Loucy (cell line): ENCODE measurements at regions not wholly inside any gene's neighbourhood (a gene's known extent, or its start where the extent isn't known, plus 50 kb on each side); places are given as distances from the start of the nearest gene placed in this dataset.

Experiments
- H2AFZ ChIP-seq: fragments of 200-600 bp; sonication (generic); 2 replicates; pipeline ENCODE4 v1.6.0; 2016; ENCODE audit warnings: antibody characterized with exemption, mild to moderate bottlenecking, low read length, moderate library complexity
- H3F3A ChIP-seq: fragments of 200-600 bp; 2 replicates; pipeline ENCODE4 v1.6.0; 2016; ENCODE audit warnings: antibody characterized with exemption, low read depth, mild to moderate bottlenecking
- H3K27me3 ChIP-seq: fragments of 200-600 bp; sonication (generic); 2 replicates; pipeline ENCODE4 v1.6.1; 2014; ENCODE audit warnings: low read length, mild to moderate bottlenecking; ENCODE audit not compliant: insufficient read depth, poor library complexity, severe bottlenecking
- H3K36me3 ChIP-seq: fragments of 200-600 bp; sonication (generic); 2 replicates; pipeline ENCODE4 v1.6.1; 2016; ENCODE audit warnings: low read length; ENCODE audit not compliant: insufficient read depth
- H3K4me1 ChIP-seq: fragments of 200-600 bp; sonication (generic); 2 replicates; pipeline ENCODE4 v1.5.1; 2014; ENCODE audit warnings: low read length, mild to moderate bottlenecking; ENCODE audit not compliant: insufficient read depth, poor library complexity, severe bottlenecking
- H3K4me2 ChIP-seq: fragments of 200-600 bp; sonication (generic); 2 replicates; pipeline ENCODE4 v1.6.0; 2014; ENCODE audit warnings: antibody characterized with exemption, low read length, low read depth, mild to moderate bottlenecking; ENCODE audit not compliant: poor library complexity, severe bottlenecking
- H3K4me3 ChIP-seq: fragments of 200-600 bp; sonication (generic); 2 replicates; pipeline ENCODE4 v1.5.1; 2014; ENCODE audit warnings: low read length, mild to moderate bottlenecking, mixed read lengths; ENCODE audit not compliant: poor library complexity, severe bottlenecking
- H3K79me2 ChIP-seq: fragments of 200-600 bp; sonication (generic); 2 replicates; pipeline ENCODE4 v1.6.1; 2014; ENCODE audit warnings: low read length; ENCODE audit not compliant: insufficient read depth
- H3K9ac ChIP-seq: fragments of 200-600 bp; sonication (generic); 2 replicates; pipeline ENCODE4 v1.6.0; 2014; ENCODE audit warnings: mild to moderate bottlenecking, low read depth, low read length, moderate library complexity; ENCODE audit not compliant: poor library complexity, severe bottlenecking
- H3K9me2 ChIP-seq: fragments of 200-600 bp; sonication (generic); replicated peaks from 2 replicates; pipeline ENCODE4 v1.6.1; 2016; ENCODE audit warnings: low read depth, low read length, mixed read lengths
- H3K9me3 ChIP-seq: fragments of 200-600 bp; sonication (generic); 2 replicates; pipeline ENCODE4 v1.6.1; 2014; ENCODE audit warnings: mild to moderate bottlenecking, antibody characterized with exemption, low read length, low read depth; ENCODE audit not compliant: insufficient read depth
- H4K20me1 ChIP-seq: fragments of 200-600 bp; sonication (generic); 2 replicates; pipeline ENCODE4 v1.6.0; 2014; ENCODE audit warnings: antibody characterized with exemption, low read length, mild to moderate bottlenecking; ENCODE audit not compliant: insufficient read depth, poor library complexity, severe bottlenecking
- CTCF ChIP-seq: fragments of 200-600 bp; sonication (generic); conservative IDR thresholded peaks from 2 replicates; pipeline ENCODE4 v1.5.1; 2014; ENCODE audit warnings: mild to moderate bottlenecking, antibody characterized with exemption, low read length
- EZH2phosphoT487 ChIP-seq: fragments of 200-600 bp; IDR thresholded peaks from 2 replicates; pipeline ENCODE4 v1.6.1; 2018; ENCODE audit warnings: antibody characterized with exemption, mild to moderate bottlenecking, moderate library complexity, borderline replicate concordance

- no peak overlapping the region for H3K9ac ChIP-seq
Measured at GRCh38 chr2:150594299-150594698, 106.8 kb upstream of the RND3 start.

GRCh38 chr2:150591496-150592285 is 104.2 kb upstream of the RND3 start:
- H3K4me1 ChIP-seq, result no peaks in the 10 kb centered on the region
- H3K4me3 ChIP-seq, result no peak overlapping the region
- H3F3A ChIP-seq, result no peaks in the 10 kb centered on the region
- H4K20me1 ChIP-seq, result no peaks in the 10 kb centered on the region
- H3K9me3 ChIP-seq, result no peaks in the 10 kb centered on the region
- no peak overlapping the region for H2AFZ ChIP-seq
- no peak overlapping the region for H3K9ac ChIP-seq
- H3K27me3 ChIP-seq, result no peaks in the 10 kb centered on the region
- no peak overlapping the region for H3K4me2 ChIP-seq
- TF ChIP-seq CTCF, result no peak
- TF ChIP-seq EZH2phosphoT487, result no peak
- H3K79me2 ChIP-seq, result no peaks in the 10 kb centered on the region
- H3K36me3 ChIP-seq, result no peaks in the 10 kb centered on the region
- H3K9me2 ChIP-seq, result no peaks in the 10 kb centered on the region

More at GRCh38 chr2:150594299-150594698, 106.8 kb upstream of the RND3 start:
- no peak overlapping the region for H2AFZ ChIP-seq
- no peaks in the 10 kb centered on the region for H4K20me1 ChIP-seq
- H3K4me1 ChIP-seq, result no peaks in the 10 kb centered on the region
- H3K79me2 ChIP-seq, result no peaks in the 10 kb centered on the region
- no peaks in the 10 kb centered on the region for H3K9me3 ChIP-seq
- no peak overlapping the region for H3K4me2 ChIP-seq
- H3K27me3 ChIP-seq, result no peaks in the 10 kb centered on the region
- H3F3A ChIP-seq, result no peaks in the 10 kb centered on the region
- no peak overlapping the region for H3K4me3 ChIP-seq
- TF ChIP-seq EZH2phosphoT487 (no peak), CTCF (no peak)
- H3K9me2 ChIP-seq, result no peaks in the 10 kb centered on the region
- no peaks in the 10 kb centered on the region for H3K36me3 ChIP-seq

GRCh38 chr2:150589681-150590080 is 102.2 kb upstream of the RND3 start:
- Histone ChIP-seq H3K27me3 (no peaks in the 10 kb centered on the region), H3K4me3 (no peak overlapping the region), H3F3A (no peaks in the 10 kb centered on the region), H4K20me1 (no peaks in the 10 kb centered on the region), H3K36me3 (no peaks in the 10 kb centered on the region), H3K9me2 (no peaks in the 10 kb centered on the region), H2AFZ (no peak overlapping the region), H3K79me2 (no peaks in the 10 kb centered on the region), H3K4me1 (no peaks in the 10 kb centered on the region), H3K9me3 (no peaks in the 10 kb centered on the region), H3K9ac (no peak overlapping the region), H3K4me2 (no peak overlapping the region)
- TF ChIP-seq CTCF (no peak), EZH2phosphoT487 (no peak)
